ENCODE measurements at regions not wholly inside any gene's neighbourhood (a gene's known extent, or its start where the extent isn't known, plus 50 kb on each side); places are given as distances from the start of the nearest gene placed in this dataset.
A peak's percentile ranks its signal among the peaks of the same experiment; 100 is the strongest.
"Not testable (repeated sequence)": the region's sequence is repeated elsewhere in the genome, so short reads cannot be mapped to it uniquely, and the experiment has no call there.

DNA sequence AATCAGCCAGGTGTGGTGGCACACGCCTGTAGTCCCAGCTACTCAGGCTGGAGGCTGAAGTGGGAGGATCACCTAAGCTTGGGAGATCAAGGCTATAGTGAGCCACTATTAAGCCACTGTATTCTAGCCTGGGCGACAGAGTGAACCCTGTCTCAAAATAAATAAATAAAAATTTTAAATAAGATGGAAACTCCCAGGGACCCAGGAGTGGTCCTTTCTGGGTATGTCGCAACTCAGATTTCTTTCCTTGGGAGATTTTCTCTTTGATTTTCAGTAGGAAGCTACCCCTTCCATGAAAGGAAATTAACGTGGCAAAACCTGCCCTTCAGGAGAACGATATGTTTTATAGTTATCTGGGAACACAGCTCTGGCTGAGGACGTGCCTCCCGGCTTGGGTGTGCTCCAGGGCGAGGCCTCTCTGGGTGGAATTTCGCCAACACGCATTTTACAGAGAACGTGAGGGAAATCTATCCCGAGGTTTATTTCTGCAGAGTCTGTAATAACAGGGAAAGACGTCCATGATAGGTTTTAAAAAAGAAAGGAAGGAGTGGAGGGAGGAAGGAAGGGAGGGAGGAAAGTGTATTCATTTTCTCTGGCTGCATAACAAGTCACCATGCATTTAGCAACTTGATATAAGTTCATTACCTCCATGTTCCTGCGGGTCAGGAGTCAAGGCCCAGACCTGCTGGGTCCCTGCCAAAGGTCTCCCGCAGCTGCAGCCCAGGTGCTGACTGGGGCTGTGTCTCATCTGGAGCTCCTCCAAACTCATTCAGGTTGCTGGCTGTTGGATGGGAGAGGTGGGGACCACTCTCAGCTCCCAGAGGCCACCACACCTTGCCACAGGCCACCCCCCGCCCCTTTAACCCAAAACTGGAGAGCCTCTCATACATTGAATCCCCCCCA is 80.6 kb upstream of the GSC start:
- no peak for DNase-seq (ENCODE audit: low read depth in 4 of 4, low spot score in 3 of 4)

DNA sequence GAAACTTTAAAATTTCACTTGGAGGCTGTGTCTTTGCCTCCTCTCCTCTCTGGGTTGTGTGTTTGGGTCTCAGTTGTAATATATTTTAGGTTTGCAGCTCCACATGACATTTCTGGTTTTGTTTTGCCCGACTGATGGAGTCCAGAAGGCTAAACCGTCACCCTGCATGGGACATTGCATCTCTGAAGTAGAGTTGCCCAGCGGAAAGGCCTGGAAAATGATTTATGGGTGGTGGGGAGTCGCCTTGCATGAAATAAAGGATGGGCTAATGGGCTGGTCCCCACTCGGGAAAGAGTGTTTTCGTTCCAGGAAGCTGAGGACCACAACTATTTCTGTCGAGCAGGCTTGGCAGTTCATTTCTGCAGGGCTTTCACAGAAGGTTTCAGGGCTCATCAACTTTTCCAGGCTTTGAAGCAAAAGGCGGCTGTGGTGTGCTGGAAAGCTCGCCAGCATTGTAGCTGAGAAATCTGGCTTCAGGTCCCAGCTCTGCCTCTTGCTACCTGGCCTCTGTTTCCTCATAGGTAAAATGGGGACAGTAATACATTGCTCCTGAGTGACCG is 74.8 kb upstream of the GSC start:
- peak in 1 of 4 donors; percentile 16 for DNase-seq (ENCODE audit: low read depth in 4 of 4, low spot score in 3 of 4)

DNA sequence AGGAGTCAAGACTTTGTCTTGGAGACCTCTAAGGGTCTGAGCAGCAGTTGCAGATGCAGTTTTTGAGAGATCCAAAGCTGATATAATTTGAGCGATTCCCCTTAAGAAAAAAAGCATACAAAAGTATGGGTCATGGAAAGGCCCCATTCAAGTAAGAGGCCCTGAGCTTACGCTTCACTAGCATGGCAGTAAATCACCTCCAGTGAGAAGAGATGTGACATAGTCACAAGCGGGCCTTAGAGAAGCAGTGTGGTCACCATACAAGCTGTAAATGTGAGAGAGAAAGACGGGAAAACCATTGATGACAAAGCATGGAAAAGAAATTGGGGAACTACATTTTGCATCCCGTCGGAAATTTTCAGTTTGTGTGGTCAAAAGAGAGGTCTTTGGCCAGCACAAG is 70.6 kb upstream of the GSC start:
- no peak for DNase-seq (ENCODE audit: low read depth in 4 of 4, low spot score in 3 of 4)

GRCh38 chr14:94839348-94839747 is 69.4 kb upstream of the GSC start:
- no peak for DNase-seq (ENCODE audit: low read depth in 4 of 4, low spot score in 3 of 4)

DNA sequence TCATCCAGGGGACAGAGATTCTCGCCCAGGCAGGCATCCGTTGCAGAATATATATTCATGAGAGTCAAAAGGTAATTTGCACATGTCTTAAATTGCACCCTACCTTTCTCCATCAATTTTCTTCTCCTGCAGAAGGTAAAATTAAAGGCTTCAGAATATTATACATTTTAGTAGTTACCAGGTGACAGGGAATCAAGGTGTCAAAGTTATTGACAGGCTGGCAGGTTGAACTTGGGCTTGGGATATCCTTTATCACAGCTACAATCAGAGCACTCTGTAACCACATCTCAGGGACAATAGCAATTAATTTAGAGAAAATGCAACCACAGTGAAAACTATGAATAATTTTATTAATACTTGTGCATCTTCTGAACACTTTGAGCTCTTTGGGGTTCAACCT is 66.9 kb upstream of the GSC start:
- DNase-seq (ENCODE audit: low read depth in 4 of 4, low spot score in 3 of 4): no peak

DNA sequence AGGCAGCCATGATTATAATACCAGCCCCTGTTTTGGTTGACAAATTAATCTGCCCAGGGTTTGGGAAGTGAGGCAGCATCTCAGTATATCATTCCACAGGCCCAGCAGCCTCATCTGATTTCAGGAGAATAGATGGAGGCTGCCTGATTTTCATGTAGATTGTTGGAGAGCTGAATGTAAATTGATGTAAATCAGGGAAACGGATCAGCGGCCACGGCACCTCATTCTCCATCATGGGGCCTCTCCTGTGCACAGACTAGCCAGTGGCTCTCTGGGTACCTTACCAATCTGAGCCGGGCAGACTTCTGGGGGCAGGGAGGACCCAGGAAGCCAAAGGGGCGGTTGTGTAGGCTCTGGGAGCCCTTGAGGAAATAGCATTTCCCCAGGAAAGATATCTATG is 63.7 kb upstream of the GSC start:
- no peak for DNase-seq (ENCODE audit: low read depth in 4 of 4, low spot score in 3 of 4)

DNA sequence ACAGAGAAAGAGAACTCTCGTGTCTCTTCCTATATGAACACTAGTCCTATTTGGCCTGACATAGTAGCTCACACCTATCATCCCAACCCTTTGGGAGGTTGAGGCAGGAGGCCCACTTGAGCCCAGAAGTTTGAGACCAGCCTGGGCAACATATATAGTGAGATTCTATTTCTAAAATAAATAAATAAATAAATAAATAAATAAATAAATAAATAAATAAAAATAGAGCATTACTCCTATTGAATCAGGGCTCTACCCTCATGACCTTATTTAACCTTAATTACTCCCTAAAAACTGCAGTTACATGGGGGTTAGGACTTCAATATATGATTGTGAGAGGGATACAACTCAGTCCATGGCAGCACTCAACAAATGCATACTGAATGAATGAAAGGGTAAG is 61.2 kb upstream of the GSC start:
- DNase-seq (ENCODE audit: low read depth in 4 of 4, low spot score in 3 of 4): no peak

GRCh38 chr14:94827711-94828447 is 58.0 kb upstream of the GSC start:
- DNase-seq (ENCODE audit: low read depth in 4 of 4, low spot score in 3 of 4): no peak

DNA sequence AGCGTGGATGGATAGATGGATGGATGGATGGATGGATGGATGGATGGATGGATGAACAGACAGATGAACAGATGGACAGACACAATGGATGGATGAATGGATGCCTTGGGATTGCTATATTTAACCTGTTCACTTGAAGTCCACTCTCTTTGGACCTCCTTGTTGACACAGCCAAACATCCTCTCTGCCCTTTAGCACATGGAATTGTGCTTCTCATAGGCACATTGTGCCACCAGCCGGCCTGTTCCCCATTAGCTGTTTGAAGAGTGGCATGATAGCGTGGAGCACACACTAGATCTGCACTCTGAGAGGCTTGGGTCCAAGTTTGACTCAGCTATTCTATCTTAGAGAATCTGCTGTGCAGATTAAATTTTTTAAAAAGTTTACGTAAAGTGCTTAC is 56.9 kb upstream of the GSC start:
- DNase-seq (ENCODE audit: low read depth in 4 of 4, low spot score in 3 of 4): no peak

GRCh38 chr14:94823556-94824341 is 53.8 kb upstream of the GSC start:
- DNase-seq (ENCODE audit: low read depth in 4 of 4, low spot score in 3 of 4): no peak

DNA sequence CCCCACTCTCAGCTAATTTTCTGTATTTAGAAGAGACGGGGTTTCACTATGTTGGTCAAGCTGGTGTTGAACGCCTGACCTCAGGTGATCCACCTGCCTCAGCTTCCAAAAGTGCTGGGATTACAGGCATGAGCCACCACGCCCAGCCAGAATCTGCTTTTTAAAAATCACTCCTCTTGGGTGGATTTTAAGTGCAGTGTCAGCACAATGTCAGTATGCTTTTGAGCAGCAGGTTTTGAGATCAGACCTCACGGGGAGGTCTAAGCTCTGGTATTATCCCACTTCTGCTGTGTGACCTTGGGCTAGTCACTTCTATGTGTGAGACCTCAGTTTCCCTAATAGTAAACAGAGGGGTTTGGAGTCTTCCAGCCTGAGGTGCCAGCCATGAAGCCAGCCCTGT is 51.8 kb upstream of the GSC start:
- no peak for DNase-seq (ENCODE audit: low read depth in 4 of 4, low spot score in 3 of 4)

DNA sequence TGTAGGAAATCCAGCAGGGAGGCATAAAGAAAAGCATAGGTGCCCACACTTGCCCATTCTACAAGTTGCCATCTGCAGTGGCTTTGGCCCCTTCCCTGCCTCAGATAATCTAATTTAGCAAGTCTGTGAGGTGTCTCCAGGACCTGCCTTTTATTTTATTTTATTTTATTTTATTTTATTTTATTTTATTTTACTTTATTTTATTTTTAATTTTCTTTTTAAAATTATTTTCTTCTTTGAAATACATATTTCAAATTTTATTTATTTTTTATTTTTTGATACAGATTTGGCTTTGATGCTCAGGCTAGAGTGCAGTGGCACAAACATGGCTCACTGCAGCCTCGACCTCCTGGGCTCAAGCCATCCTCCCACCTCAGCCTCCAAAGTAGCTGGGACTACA is 51.0 kb upstream of the GSC start:
- not testable (repeated sequence) for DNase-seq (ENCODE audit: low read depth in 4 of 4, low spot score in 3 of 4)
